IMR-90 (cell line): ENCODE measurements at regions not wholly inside any gene's neighbourhood (a gene's known extent, or its start where the extent isn't known, plus 50 kb on each side); places are given as distances from the start of the nearest gene placed in this dataset.

ENCODE experiments used
- ATAC-seq: fragments of 200-7000 bp; cut with Tn5 transposase; 2 replicates; pipeline ENCODE4 v1.9.1; 2020; ENCODE audit warnings: low read depth, mild to moderate bottlenecking, moderate library complexity
- BruUV-seq: library from RNA; stranded (reverse); fragments of 400-500 nt; replicated peaks from 2 replicates; lab custom pipeline; 2021; lab: Mats Ljungman, UMichigan
- CTCF ChIA-PET: fragments of 300-600 bp; formaldehyde crosslinking; extraction: SDS; loops from one replicate; lab custom pipeline; 2021; ENCODE audit warnings: antibody characterized with exemption; lab: Yijun Ruan, JAX
- POLR2A ChIA-PET: fragments of 300-600 bp; sonication (Branson Sonifier 250); formaldehyde crosslinking; loops from one replicate; lab custom pipeline; 2022; ENCODE audit warnings: antibody characterized with exemption; ENCODE audit not compliant: unreplicated experiment; lab: Charles Lee
- DNase-seq: peaks from one replicate; pipeline ENCODE4 v3.0.0; 2013
- H2AFZ ChIP-seq: replicated peaks from 2 replicates; pipeline ENCODE3; 2013; ENCODE audit warnings: low read length, mild to moderate bottlenecking; ENCODE audit not compliant: poor library complexity
- H2AK5ac ChIP-seq: 2 replicates; pipeline ENCODE4 v1.6.1; 2013; ENCODE audit warnings: low read depth, low read length, inconsistent platforms
- H2AK9ac ChIP-seq: replicated peaks from 2 replicates; pipeline ENCODE3; 2013; ENCODE audit warnings: mild to moderate bottlenecking, low read depth, low read length, moderate library complexity; ENCODE audit not compliant: poor library complexity
- H2BK120ac ChIP-seq: 2 replicates; pipeline ENCODE4 v1.6.1; 2013; ENCODE audit warnings: low read depth, low read length, inconsistent platforms
- H2BK15ac ChIP-seq: 3 replicates; pipeline ENCODE4 v1.6.1; 2013; ENCODE audit warnings: low read depth, low read length, inconsistent platforms
- H2BK20ac ChIP-seq: 2 replicates; pipeline ENCODE4 v1.6.1; 2013; ENCODE audit warnings: low read depth, mild to moderate bottlenecking, inconsistent platforms, low read length, moderate library complexity
- H2BK5ac ChIP-seq: 2 replicates; pipeline ENCODE4 v1.6.1; 2013; ENCODE audit warnings: mild to moderate bottlenecking, low read depth, low read length, inconsistent platforms; ENCODE audit not compliant: poor library complexity, severe bottlenecking
- H3K14ac ChIP-seq: replicated peaks from 2 replicates; pipeline ENCODE4 v1.6.1; 2013; ENCODE audit warnings: low read depth, low read length, inconsistent platforms
- H3K18ac ChIP-seq: 2 replicates; pipeline ENCODE4 v1.6.1; 2013; ENCODE audit warnings: low read depth, low read length, control low read depth
- H3K23ac ChIP-seq: 2 replicates; pipeline ENCODE4 v1.6.1; 2013; ENCODE audit warnings: low read depth, low read length, inconsistent platforms
- H3K27ac ChIP-seq: 2 replicates; pipeline ENCODE4 v1.5.1; 2013; ENCODE audit warnings: mild to moderate bottlenecking, control low read depth, low read length; ENCODE audit not compliant: insufficient read depth
- H3K27me3 ChIP-seq: 2 replicates; pipeline ENCODE4 v1.6.1; 2013; ENCODE audit warnings: low read length; ENCODE audit not compliant: control insufficient read depth, insufficient read depth
- H3K36me3 ChIP-seq: 2 replicates; pipeline ENCODE4 v1.6.1; 2013; ENCODE audit warnings: low read length, mixed read lengths; ENCODE audit not compliant: control insufficient read depth, insufficient read depth
- H3K4ac ChIP-seq: 2 replicates; pipeline ENCODE4 v1.6.1; 2013; ENCODE audit warnings: low read depth, low read length, inconsistent platforms
- H3K4me1 ChIP-seq: 2 replicates; pipeline ENCODE4 v1.6.1; 2013; ENCODE audit warnings: low read length, mixed read lengths; ENCODE audit not compliant: control insufficient read depth, insufficient read depth
- H3K4me2 ChIP-seq: 2 replicates; pipeline ENCODE4 v1.6.1; 2013; ENCODE audit warnings: low read depth, mild to moderate bottlenecking, control low read depth, low read length, moderate library complexity
- H3K4me3 ChIP-seq: 2 replicates; pipeline ENCODE4 v1.5.1; 2013; ENCODE audit warnings: low read depth, mild to moderate bottlenecking, control low read depth, low read length, moderate library complexity; ENCODE audit not compliant: insufficient read depth
- H3K56ac ChIP-seq: 2 replicates; pipeline ENCODE4 v1.6.1; 2013; ENCODE audit warnings: low read length, inconsistent platforms; ENCODE audit not compliant: insufficient read depth; ENCODE audit errors: extremely low read depth
- H3K79me1 ChIP-seq, 2 experiments: 2 replicates each; pipeline ENCODE4 v1.6.1; 2013; ENCODE audit warnings: low read length in 2 of 2, inconsistent platforms in 1 of 2, low read depth in 1 of 2
- H3K9ac ChIP-seq: 2 replicates; pipeline ENCODE4 v1.6.1; 2013; ENCODE audit warnings: low read depth, low read length, control low read depth
- H3K9me1 ChIP-seq: 2 replicates; pipeline ENCODE4 v1.6.1; 2013; ENCODE audit warnings: low read length, inconsistent platforms; ENCODE audit not compliant: insufficient read depth
- H3K9me3 ChIP-seq: 2 replicates; pipeline ENCODE4 v1.6.1; 2013; ENCODE audit warnings: low read length; ENCODE audit not compliant: control insufficient read depth, insufficient read depth
- H4K20me1 ChIP-seq: 2 replicates; pipeline ENCODE4 v1.6.1; 2013; ENCODE audit warnings: low read length, inconsistent platforms; ENCODE audit not compliant: insufficient read depth
- H4K5ac ChIP-seq: 2 replicates; pipeline ENCODE4 v1.6.1; 2013; ENCODE audit warnings: mild to moderate bottlenecking, low read depth, low read length, control low read depth
- H4K8ac ChIP-seq, 2 experiments: 2 replicates each; pipeline ENCODE4 v1.6.1; 2013; ENCODE audit warnings: low read depth in 2 of 2, low read length in 2 of 2, control low read depth in 1 of 2, inconsistent platforms in 1 of 2
- H4K91ac ChIP-seq: 2 replicates; pipeline ENCODE4 v1.6.1; 2013; ENCODE audit warnings: low read depth, low read length, inconsistent platforms; ENCODE audit not compliant: insufficient read depth
- BHLHE40 ChIP-seq: fragments of 150-350 bp; IDR thresholded peaks from 2 replicates; pipeline ENCODE4 v1.6.1; 2016; ENCODE audit warnings: mild to moderate bottlenecking, low read depth, low read length
- CEBPB ChIP-seq: IDR thresholded peaks from 2 replicates; pipeline ENCODE4 v1.6.1; 2012; ENCODE audit warnings: low read depth, low read length, improper control_type of control experiment
- CHD1 ChIP-seq: IDR thresholded peaks from 2 replicates; pipeline ENCODE4 v1.6.1; 2012; ENCODE audit warnings: low read depth, low read length, improper control_type of control experiment
- FOS ChIP-seq: fragments of 150-350 bp; IDR thresholded peaks from 2 replicates; pipeline ENCODE4 v1.6.1; 2016; ENCODE audit warnings: low read depth, low read length
- MAFK ChIP-seq: IDR thresholded peaks from 2 replicates; pipeline ENCODE4 v1.6.1; 2012; ENCODE audit warnings: low read depth, low read length, improper control_type of control experiment
- MAZ ChIP-seq: IDR thresholded peaks from 2 replicates; pipeline ENCODE4 v1.6.1; 2012; ENCODE audit warnings: low read depth, mild to moderate bottlenecking, low read length, improper control_type of control experiment, moderate library complexity, borderline replicate concordance
- MXI1 ChIP-seq: IDR thresholded peaks from 2 replicates; pipeline ENCODE4 v1.6.1; 2012; ENCODE audit warnings: low read depth, mild to moderate bottlenecking, low read length, moderate library complexity, borderline replicate concordance
- NFE2L2 ChIP-seq: fragments of 150-350 bp; IDR thresholded peaks from 2 replicates; pipeline ENCODE4 v1.6.1; 2016; ENCODE audit warnings: low read depth, mild to moderate bottlenecking, low read length
- POLR2A ChIP-seq: IDR thresholded peaks from 2 replicates; pipeline ENCODE4 v1.6.1; 2012; ENCODE audit warnings: mild to moderate bottlenecking, low read depth, low read length
- RAD21 ChIP-seq: IDR thresholded peaks from 2 replicates; pipeline ENCODE4 v1.6.1; 2012; ENCODE audit warnings: low read length, improper control_type of control experiment
- RCOR1 ChIP-seq: IDR thresholded peaks from 2 replicates; pipeline ENCODE4 v1.6.1; 2012; ENCODE audit warnings: mild to moderate bottlenecking, low read length, improper control_type of control experiment; ENCODE audit not compliant: insufficient replicate concordance
- RFX5 ChIP-seq: IDR thresholded peaks from 2 replicates; pipeline ENCODE4 v1.8.0; 2012; ENCODE audit warnings: low read depth, mild to moderate bottlenecking, low read length, moderate library complexity
- SMC3 ChIP-seq: fragments of 150-350 bp; IDR thresholded peaks from 2 replicates; pipeline ENCODE4 v1.6.1; 2016; ENCODE audit warnings: low read depth, mild to moderate bottlenecking, antibody characterized with exemption, low read length, moderate library complexity
- USF2 ChIP-seq: fragments of 150-350 bp; IDR thresholded peaks from 2 replicates; pipeline ENCODE4 v1.6.1; 2017; ENCODE audit warnings: mild to moderate bottlenecking, antibody characterized with exemption, low read length, low read depth
- WGBS, 2 experiments: methylation state at CpG; one replicate each; pipeline versions ENCODE4 v1.1.5 to v1.1.7; 2013; ENCODE audit warnings: missing lambda C conversion rate in 2 of 2; ENCODE audit not compliant: insufficient read length in 1 of 2; ENCODE audit errors: extremely low coverage in 2 of 2; 5-methylcytosine and 5-hydroxymethylcytosine counted together
- dilution Hi-C: fragments of 300-500 bp; cut with HindIII; formaldehyde crosslinking; loops from one replicate; pipeline ENCODE4 v1.14.3; 2018; ENCODE audit warnings: low sequenced_read_pairs; ENCODE audit not compliant: unreplicated experiment
- in situ Hi-C: fragments of 300-500 bp; cut with MboI; formaldehyde crosslinking; loops from 3 replicates; pipeline ENCODE4 v1.14.3; 2019; ENCODE audit warnings: low sequenced_read_pairs, inconsistent platforms, mixed read lengths
- intact Hi-C: fragments of 100-400 bp; cut with micrococcal nuclease; formaldehyde crosslinking; loops from 2 replicates; pipeline ENCODE4 v1.10.0; 2022

- H2AK5ac ChIP-seq, result peak overlapping the region; percentile 7; the same call in 1 of the 2 replicates
- no peak overlapping the region for H3K27ac ChIP-seq
- H3K27me3 ChIP-seq, result no peaks in the 10 kb centered on the region
- intact Hi-C loops (no loop called here), dilution Hi-C loops (no loop called here), in situ Hi-C loops (loop anchor here (25.0 kb wide), 1 partner anchor 335 kb away; the partner anchor contains the start of gene KLHL9)
- peak overlapping the region; percentile 39; the same call in 1 of the 2 replicates for H3K4me2 ChIP-seq
- ATAC-seq (no peak; the same call in 1 of the 2 replicates), DNase-seq (no peak)
- peak overlapping the region; percentile 60 for H3K14ac ChIP-seq
- peak overlapping the region; percentile 76; the same call in 1 of the 3 replicates for H2BK15ac ChIP-seq
- peak overlapping the region; percentile 6; the same call in 1 of the 2 replicates for H4K5ac ChIP-seq
- no peak for TF ChIP-seq MXI1
- TF ChIP-seq CHD1, result no peak
- no peak for TF ChIP-seq NFE2L2
- TF ChIP-seq CEBPB, result no peak
- TF ChIP-seq FOS, result no peak
- TF ChIP-seq MAZ, result no peak
- no peak for TF ChIP-seq RCOR1
- TF ChIP-seq SMC3, result no peak
- TF ChIP-seq RFX5, result no peak
- no peak for TF ChIP-seq USF2
- no peak for TF ChIP-seq POLR2A
- TF ChIP-seq BHLHE40, result no peak
- TF ChIP-seq MAFK, result no peak
- TF ChIP-seq RAD21, result no peak
- H3K56ac ChIP-seq, result no peak overlapping the region
- H3K23ac ChIP-seq, result no peak overlapping the region
- ChIA-PET POLR2A (no interaction called here), CTCF (no interaction called here)
- peak overlapping the region; percentile 70 for H2BK5ac ChIP-seq
- BruUV-seq, result no TSS peak
- no peaks in the 10 kb centered on the region for H3K9me3 ChIP-seq
- H3K18ac ChIP-seq, result peak overlapping the region; percentile 77; the same call in 1 of the 2 replicates
- H3K36me3 ChIP-seq, result no peaks in the 10 kb centered on the region
- H3K79me1 ChIP-seq, result peaks cover 0 to 9% of the 10 kb centered on the region in 2 experiments; a peak in 1 of 4 replicates
- no CpG with 5 or more reads among the region's 4 CpGs for WGBS, 2 experiments
- peaks cover 3% of the 10 kb centered on the region; the same call in 1 of the 2 replicates for H3K9me1 ChIP-seq
- peak overlapping the region in 1 of 2 experiments; percentile 2; a peak in 1 of 4 replicates for H4K8ac ChIP-seq
- peak overlapping the region; percentile 3 for H2AFZ ChIP-seq
- no peaks in the 10 kb centered on the region for H4K20me1 ChIP-seq
- peak overlapping the region; percentile 65; the same call in 1 of the 2 replicates for H2BK120ac ChIP-seq
- H4K91ac ChIP-seq, result peak overlapping the region; percentile 3; the same call in 1 of the 2 replicates
- peak overlapping the region; percentile 57; the same call in 1 of the 2 replicates for H2BK20ac ChIP-seq
- peak overlapping the region; percentile 58; the same call in 1 of the 2 replicates for H3K4ac ChIP-seq
- H3K4me1 ChIP-seq, result peaks cover 11% of the 10 kb centered on the region
- H3K9ac ChIP-seq, result no peak overlapping the region
- no peak overlapping the region for H3K4me3 ChIP-seq
- H2AK9ac ChIP-seq, result no peak overlapping the region
Observed at GRCh38 chr9:21672140-21672539, 130.3 kb upstream of the MTAP start.
